ENCODE measurements at regions not wholly inside any gene's neighbourhood (a gene's known extent, or its start where the extent isn't known, plus 50 kb on each side); places are given as distances from the start of the nearest gene placed in this dataset.

- no peak for DNase-seq
These were observed 77.6 kb upstream of the PAQR3 start for GRCh38 chr4:79016878-79017277.

GRCh38 chr4:79015411-79015810 lies 76.2 kb upstream of the PAQR3 start:
- no peak for DNase-seq

- DNase-seq = no peak
These were observed 75.0 kb upstream of the PAQR3 start for GRCh38 chr4:79014230-79014629.

GRCh38 chr4:79013756-79014155 lies 74.5 kb upstream of the PAQR3 start:
- no peak for DNase-seq

GRCh38 chr4:78990938-78991810 lies 51.9 kb upstream of the PAQR3 start:
- no peak for DNase-seq

- no peak for DNase-seq
These were observed 50.5 kb upstream of the PAQR3 start for GRCh38 chr4:78989697-78990270.
